ENCODE measurements at regions not wholly inside any gene's neighbourhood (a gene's known extent, or its start where the extent isn't known, plus 50 kb on each side); places are given as distances from the start of the nearest gene placed in this dataset.

DNA sequence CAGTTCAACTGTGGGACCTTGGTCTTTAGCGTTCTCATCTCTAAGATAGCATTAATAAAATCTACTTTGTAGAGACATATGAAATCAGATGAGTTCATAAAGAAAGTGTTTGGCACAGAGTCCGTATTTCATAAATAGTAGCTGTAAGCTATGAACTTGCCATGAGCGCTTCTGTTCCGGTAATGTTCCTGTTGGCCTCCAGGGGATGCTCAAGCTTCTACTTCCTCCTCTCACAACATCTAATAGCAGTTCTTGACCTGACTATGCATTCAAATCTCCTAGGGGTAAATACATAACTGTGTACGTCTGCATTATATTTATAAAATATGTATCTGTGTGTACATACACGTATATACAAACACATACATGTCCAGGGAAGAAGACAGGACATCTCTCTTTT is 288.2 kb upstream of the TMPO start:
- no peaks in the 10 kb centered on the region for H3K4me1 ChIP-seq (ENCODE audit: control insufficient read depth, low read length)
- H3K27me3 ChIP-seq (ENCODE audit: control insufficient read depth, low read length), result no peaks in the 10 kb centered on the region; the same call in 1 of the 2 replicates
- H3K27ac ChIP-seq (ENCODE audit: low read depth, low read length), result no peak overlapping the region
- no peaks in the 10 kb centered on the region for H3K79me2 ChIP-seq (ENCODE audit: control insufficient read depth, low read length)
- no peaks in the 10 kb centered on the region for H3F3A ChIP-seq (ENCODE audit: control insufficient read depth, insufficient read depth)
- no peaks in the 10 kb centered on the region for H3K36me3 ChIP-seq (ENCODE audit: control insufficient read depth, low read length)
- no peak overlapping the region for H3K4me3 ChIP-seq (ENCODE audit: low read length)
- no peaks in the 10 kb centered on the region for H3K9me3 ChIP-seq (ENCODE audit: control insufficient read depth, insufficient read depth, low read length)
- no peak for TF ChIP-seq EZH2phosphoT487 (IDR thresholded peaks at IDR 0.05; ENCODE audit: borderline replicate concordance, low read length)
- TF ChIP-seq, protein P1, sequence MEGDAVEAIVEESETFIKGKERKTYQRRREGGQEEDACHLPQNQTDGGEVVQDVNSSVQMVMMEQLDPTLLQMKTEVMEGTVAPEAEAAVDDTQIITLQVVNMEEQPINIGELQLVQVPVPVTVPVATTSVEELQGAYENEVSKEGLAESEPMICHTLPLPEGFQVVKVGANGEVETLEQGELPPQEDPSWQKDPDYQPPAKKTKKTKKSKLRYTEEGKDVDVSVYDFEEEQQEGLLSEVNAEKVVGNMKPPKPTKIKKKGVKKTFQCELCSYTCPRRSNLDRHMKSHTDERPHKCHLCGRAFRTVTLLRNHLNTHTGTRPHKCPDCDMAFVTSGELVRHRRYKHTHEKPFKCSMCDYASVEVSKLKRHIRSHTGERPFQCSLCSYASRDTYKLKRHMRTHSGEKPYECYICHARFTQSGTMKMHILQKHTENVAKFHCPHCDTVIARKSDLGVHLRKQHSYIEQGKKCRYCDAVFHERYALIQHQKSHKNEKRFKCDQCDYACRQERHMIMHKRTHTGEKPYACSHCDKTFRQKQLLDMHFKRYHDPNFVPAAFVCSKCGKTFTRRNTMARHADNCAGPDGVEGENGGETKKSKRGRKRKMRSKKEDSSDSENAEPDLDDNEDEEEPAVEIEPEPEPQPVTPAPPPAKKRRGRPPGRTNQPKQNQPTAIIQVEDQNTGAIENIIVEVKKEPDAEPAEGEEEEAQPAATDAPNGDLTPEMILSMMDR (IDR thresholded peaks at IDR 0.05; ENCODE audit: low read depth, low read length, poor library complexity, severe bottlenecking), result peak; percentile 52
- H4K20me1 ChIP-seq (ENCODE audit: control insufficient read depth, insufficient read depth, low read depth, low read length), result no peaks in the 10 kb centered on the region
- H3K9me2 ChIP-seq (replicated peaks; ENCODE audit: control insufficient read depth, low read length), result no peaks in the 10 kb centered on the region
- H3K4me2 ChIP-seq (ENCODE audit: low read length), result no peak overlapping the region

GRCh38 chr12:98228683-98229539 is 286.5 kb upstream of the TMPO start:
- no peak for TF ChIP-seq EZH2phosphoT487 (IDR thresholded peaks at IDR 0.05; ENCODE audit: borderline replicate concordance, low read length)
- TF ChIP-seq, protein P1 (IDR thresholded peaks at IDR 0.05; ENCODE audit: low read depth, low read length, poor library complexity, severe bottlenecking), result no peak

GRCh38 chr12:98229540-98229924 is 285.9 kb upstream of the TMPO start:
- no peaks in the 10 kb centered on the region for H3K4me1 ChIP-seq (ENCODE audit: control insufficient read depth, low read length)
- H3K27ac ChIP-seq (ENCODE audit: low read depth, low read length), result no peak overlapping the region
- no peaks in the 10 kb centered on the region for H3K36me3 ChIP-seq (ENCODE audit: control insufficient read depth, low read length)
- no peak overlapping the region for H3K4me3 ChIP-seq (ENCODE audit: low read length)
- H3K79me2 ChIP-seq (ENCODE audit: control insufficient read depth, low read length), result no peaks in the 10 kb centered on the region
- H3K27me3 ChIP-seq (ENCODE audit: control insufficient read depth, low read length), result no peaks in the 10 kb centered on the region; the same call in 1 of the 2 replicates
- no peaks in the 10 kb centered on the region for H3F3A ChIP-seq (ENCODE audit: control insufficient read depth, insufficient read depth)
- H3K9me2 ChIP-seq (replicated peaks; ENCODE audit: control insufficient read depth, low read length), result no peaks in the 10 kb centered on the region
- no peaks in the 10 kb centered on the region for H3K9me3 ChIP-seq (ENCODE audit: control insufficient read depth, insufficient read depth, low read length)
- no peak for TF ChIP-seq EZH2phosphoT487 (IDR thresholded peaks at IDR 0.05; ENCODE audit: borderline replicate concordance, low read length)
- TF ChIP-seq, protein P1 (IDR thresholded peaks at IDR 0.05; ENCODE audit: low read depth, low read length, poor library complexity, severe bottlenecking), result no peak
- no peak overlapping the region for H3K4me2 ChIP-seq (ENCODE audit: low read length)
- no peaks in the 10 kb centered on the region for H4K20me1 ChIP-seq (ENCODE audit: control insufficient read depth, insufficient read depth, low read depth, low read length)

More at GRCh38 chr12:98228683-98229539, 286.5 kb upstream of the TMPO start:
- no peak overlapping the region for H3K4me2 ChIP-seq (ENCODE audit: low read length)
- no peaks in the 10 kb centered on the region for H3K79me2 ChIP-seq (ENCODE audit: control insufficient read depth, low read length)
- no peaks in the 10 kb centered on the region for H3F3A ChIP-seq (ENCODE audit: control insufficient read depth, insufficient read depth)
- H3K4me3 ChIP-seq (ENCODE audit: low read length), result no peak overlapping the region
- no peaks in the 10 kb centered on the region for H4K20me1 ChIP-seq (ENCODE audit: control insufficient read depth, insufficient read depth, low read depth, low read length)
- H3K36me3 ChIP-seq (ENCODE audit: control insufficient read depth, low read length), result no peaks in the 10 kb centered on the region
- no peaks in the 10 kb centered on the region for H3K9me2 ChIP-seq (replicated peaks; ENCODE audit: control insufficient read depth, low read length)
- H3K4me1 ChIP-seq (ENCODE audit: control insufficient read depth, low read length), result no peaks in the 10 kb centered on the region
- no peaks in the 10 kb centered on the region for H3K9me3 ChIP-seq (ENCODE audit: control insufficient read depth, insufficient read depth, low read length)
- H3K27me3 ChIP-seq (ENCODE audit: control insufficient read depth, low read length), result no peaks in the 10 kb centered on the region; the same call in 1 of the 2 replicates
- no peak overlapping the region for H3K27ac ChIP-seq (ENCODE audit: low read depth, low read length)

Measured in DOHH2 (cell line).